IMR-90 (cell line): ENCODE measurements at regions not wholly inside any gene's neighbourhood (a gene's known extent, or its start where the extent isn't known, plus 50 kb on each side); places are given as distances from the start of the nearest gene placed in this dataset.

Experiments
- ATAC-seq: fragments of 200-7000 bp; cut with Tn5 transposase; 2 replicates; pipeline ENCODE4 v1.9.1; 2020; ENCODE audit warnings: low read depth, mild to moderate bottlenecking, moderate library complexity
- BruUV-seq: library from RNA; stranded (reverse); fragments of 400-500 nt; replicated peaks from 2 replicates; lab custom pipeline; 2021; lab: Mats Ljungman, UMichigan
- CTCF ChIA-PET: fragments of 300-600 bp; formaldehyde crosslinking; extraction: SDS; loops from one replicate; lab custom pipeline; 2021; ENCODE audit warnings: antibody characterized with exemption; lab: Yijun Ruan, JAX
- POLR2A ChIA-PET: fragments of 300-600 bp; sonication (Branson Sonifier 250); formaldehyde crosslinking; loops from one replicate; lab custom pipeline; 2022; ENCODE audit warnings: antibody characterized with exemption; ENCODE audit not compliant: unreplicated experiment; lab: Charles Lee
- DNase-seq: peaks from one replicate; pipeline ENCODE4 v3.0.0; 2013
- H2AFZ ChIP-seq: replicated peaks from 2 replicates; pipeline ENCODE3; 2013; ENCODE audit warnings: low read length, mild to moderate bottlenecking; ENCODE audit not compliant: poor library complexity
- H2AK5ac ChIP-seq: 2 replicates; pipeline ENCODE4 v1.6.1; 2013; ENCODE audit warnings: low read depth, low read length, inconsistent platforms
- H2AK9ac ChIP-seq: replicated peaks from 2 replicates; pipeline ENCODE3; 2013; ENCODE audit warnings: mild to moderate bottlenecking, low read depth, low read length, moderate library complexity; ENCODE audit not compliant: poor library complexity
- H2BK120ac ChIP-seq: 2 replicates; pipeline ENCODE4 v1.6.1; 2013; ENCODE audit warnings: low read depth, low read length, inconsistent platforms
- H2BK15ac ChIP-seq: 3 replicates; pipeline ENCODE4 v1.6.1; 2013; ENCODE audit warnings: low read depth, low read length, inconsistent platforms
- H2BK20ac ChIP-seq: 2 replicates; pipeline ENCODE4 v1.6.1; 2013; ENCODE audit warnings: low read depth, mild to moderate bottlenecking, inconsistent platforms, low read length, moderate library complexity
- H2BK5ac ChIP-seq: 2 replicates; pipeline ENCODE4 v1.6.1; 2013; ENCODE audit warnings: mild to moderate bottlenecking, low read depth, low read length, inconsistent platforms; ENCODE audit not compliant: poor library complexity, severe bottlenecking
- H3K14ac ChIP-seq: replicated peaks from 2 replicates; pipeline ENCODE4 v1.6.1; 2013; ENCODE audit warnings: low read depth, low read length, inconsistent platforms
- H3K18ac ChIP-seq: 2 replicates; pipeline ENCODE4 v1.6.1; 2013; ENCODE audit warnings: low read depth, low read length, control low read depth
- H3K23ac ChIP-seq: 2 replicates; pipeline ENCODE4 v1.6.1; 2013; ENCODE audit warnings: low read depth, low read length, inconsistent platforms
- H3K27ac ChIP-seq: 2 replicates; pipeline ENCODE4 v1.5.1; 2013; ENCODE audit warnings: mild to moderate bottlenecking, control low read depth, low read length; ENCODE audit not compliant: insufficient read depth
- H3K27me3 ChIP-seq: 2 replicates; pipeline ENCODE4 v1.6.1; 2013; ENCODE audit warnings: low read length; ENCODE audit not compliant: control insufficient read depth, insufficient read depth
- H3K36me3 ChIP-seq: 2 replicates; pipeline ENCODE4 v1.6.1; 2013; ENCODE audit warnings: low read length, mixed read lengths; ENCODE audit not compliant: control insufficient read depth, insufficient read depth
- H3K4ac ChIP-seq: 2 replicates; pipeline ENCODE4 v1.6.1; 2013; ENCODE audit warnings: low read depth, low read length, inconsistent platforms
- H3K4me1 ChIP-seq: 2 replicates; pipeline ENCODE4 v1.6.1; 2013; ENCODE audit warnings: low read length, mixed read lengths; ENCODE audit not compliant: control insufficient read depth, insufficient read depth
- H3K4me2 ChIP-seq: 2 replicates; pipeline ENCODE4 v1.6.1; 2013; ENCODE audit warnings: low read depth, mild to moderate bottlenecking, control low read depth, low read length, moderate library complexity
- H3K4me3 ChIP-seq: 2 replicates; pipeline ENCODE4 v1.5.1; 2013; ENCODE audit warnings: low read depth, mild to moderate bottlenecking, control low read depth, low read length, moderate library complexity; ENCODE audit not compliant: insufficient read depth
- H3K56ac ChIP-seq: 2 replicates; pipeline ENCODE4 v1.6.1; 2013; ENCODE audit warnings: low read length, inconsistent platforms; ENCODE audit not compliant: insufficient read depth; ENCODE audit errors: extremely low read depth
- H3K79me1 ChIP-seq, 2 experiments: 2 replicates each; pipeline ENCODE4 v1.6.1; 2013; ENCODE audit warnings: low read length in 2 of 2, inconsistent platforms in 1 of 2, low read depth in 1 of 2
- H3K9ac ChIP-seq: 2 replicates; pipeline ENCODE4 v1.6.1; 2013; ENCODE audit warnings: low read depth, low read length, control low read depth
- H3K9me1 ChIP-seq: 2 replicates; pipeline ENCODE4 v1.6.1; 2013; ENCODE audit warnings: low read length, inconsistent platforms; ENCODE audit not compliant: insufficient read depth
- H3K9me3 ChIP-seq: 2 replicates; pipeline ENCODE4 v1.6.1; 2013; ENCODE audit warnings: low read length; ENCODE audit not compliant: control insufficient read depth, insufficient read depth
- H4K20me1 ChIP-seq: 2 replicates; pipeline ENCODE4 v1.6.1; 2013; ENCODE audit warnings: low read length, inconsistent platforms; ENCODE audit not compliant: insufficient read depth
- H4K5ac ChIP-seq: 2 replicates; pipeline ENCODE4 v1.6.1; 2013; ENCODE audit warnings: mild to moderate bottlenecking, low read depth, low read length, control low read depth
- H4K8ac ChIP-seq, 2 experiments: 2 replicates each; pipeline ENCODE4 v1.6.1; 2013; ENCODE audit warnings: low read depth in 2 of 2, low read length in 2 of 2, control low read depth in 1 of 2, inconsistent platforms in 1 of 2
- H4K91ac ChIP-seq: 2 replicates; pipeline ENCODE4 v1.6.1; 2013; ENCODE audit warnings: low read depth, low read length, inconsistent platforms; ENCODE audit not compliant: insufficient read depth
- BHLHE40 ChIP-seq: fragments of 150-350 bp; IDR thresholded peaks from 2 replicates; pipeline ENCODE4 v1.6.1; 2016; ENCODE audit warnings: mild to moderate bottlenecking, low read depth, low read length
- CEBPB ChIP-seq: IDR thresholded peaks from 2 replicates; pipeline ENCODE4 v1.6.1; 2012; ENCODE audit warnings: low read depth, low read length, improper control_type of control experiment
- CHD1 ChIP-seq: IDR thresholded peaks from 2 replicates; pipeline ENCODE4 v1.6.1; 2012; ENCODE audit warnings: low read depth, low read length, improper control_type of control experiment
- CTCF ChIP-seq: conservative IDR thresholded peaks from 2 replicates; pipeline ENCODE4 v1.5.1; 2012; ENCODE audit warnings: mild to moderate bottlenecking, low read depth, low read length, improper control_type of control experiment
- MAFK ChIP-seq: IDR thresholded peaks from 2 replicates; pipeline ENCODE4 v1.6.1; 2012; ENCODE audit warnings: low read depth, low read length, improper control_type of control experiment
- MXI1 ChIP-seq: IDR thresholded peaks from 2 replicates; pipeline ENCODE4 v1.6.1; 2012; ENCODE audit warnings: low read depth, mild to moderate bottlenecking, low read length, moderate library complexity, borderline replicate concordance
- NFE2L2 ChIP-seq: fragments of 150-350 bp; IDR thresholded peaks from 2 replicates; pipeline ENCODE4 v1.6.1; 2016; ENCODE audit warnings: low read depth, mild to moderate bottlenecking, low read length
- POLR2A ChIP-seq: IDR thresholded peaks from 2 replicates; pipeline ENCODE4 v1.6.1; 2012; ENCODE audit warnings: mild to moderate bottlenecking, low read depth, low read length
- RAD21 ChIP-seq: IDR thresholded peaks from 2 replicates; pipeline ENCODE4 v1.6.1; 2012; ENCODE audit warnings: low read length, improper control_type of control experiment
- RCOR1 ChIP-seq: IDR thresholded peaks from 2 replicates; pipeline ENCODE4 v1.6.1; 2012; ENCODE audit warnings: mild to moderate bottlenecking, low read length, improper control_type of control experiment; ENCODE audit not compliant: insufficient replicate concordance
- RFX5 ChIP-seq: IDR thresholded peaks from 2 replicates; pipeline ENCODE4 v1.8.0; 2012; ENCODE audit warnings: low read depth, mild to moderate bottlenecking, low read length, moderate library complexity
- SMC3 ChIP-seq: fragments of 150-350 bp; IDR thresholded peaks from 2 replicates; pipeline ENCODE4 v1.6.1; 2016; ENCODE audit warnings: low read depth, mild to moderate bottlenecking, antibody characterized with exemption, low read length, moderate library complexity
- WGBS, 2 experiments: methylation state at CpG; one replicate each; pipeline versions ENCODE4 v1.1.5 to v1.1.7; 2013; ENCODE audit warnings: missing lambda C conversion rate in 2 of 2; ENCODE audit not compliant: insufficient read length in 1 of 2; ENCODE audit errors: extremely low coverage in 2 of 2; 5-methylcytosine and 5-hydroxymethylcytosine counted together
- dilution Hi-C: fragments of 300-500 bp; cut with HindIII; formaldehyde crosslinking; loops from one replicate; pipeline ENCODE4 v1.14.3; 2018; ENCODE audit warnings: low sequenced_read_pairs; ENCODE audit not compliant: unreplicated experiment
- in situ Hi-C: fragments of 300-500 bp; cut with MboI; formaldehyde crosslinking; loops from 3 replicates; pipeline ENCODE4 v1.14.3; 2019; ENCODE audit warnings: low sequenced_read_pairs, inconsistent platforms, mixed read lengths
- intact Hi-C: fragments of 100-400 bp; cut with micrococcal nuclease; formaldehyde crosslinking; loops from 2 replicates; pipeline ENCODE4 v1.10.0; 2022
- TF ChIP-seq, protein P1 (sequence below): fragments of 150-350 bp; IDR thresholded peaks from 2 replicates; pipeline ENCODE4 v1.6.1; 2017; ENCODE audit warnings: mild to moderate bottlenecking, antibody characterized with exemption, low read length, low read depth

- Histone ChIP-seq H3K9ac (no peak overlapping the region), H2AFZ (no peak overlapping the region), H4K5ac (no peak overlapping the region), H4K20me1 (no peaks in the 10 kb centered on the region), H2BK15ac (no peak overlapping the region), H3K27ac (no peak overlapping the region), H2BK20ac (no peak overlapping the region), H3K14ac (no peak overlapping the region), H3K9me1 (no peaks in the 10 kb centered on the region), H3K23ac (no peak overlapping the region), H3K18ac (no peak overlapping the region), H3K27me3 (no peaks in the 10 kb centered on the region), H3K4ac (no peak overlapping the region), H2BK120ac (no peak overlapping the region), H2AK5ac (no peak overlapping the region), H3K36me3 (no peaks in the 10 kb centered on the region), H4K91ac (no peak overlapping the region), H3K56ac (no peak overlapping the region), H3K4me3 (no peak overlapping the region), H3K4me1 (no peaks in the 10 kb centered on the region), H3K79me1 (no peaks in the 10 kb centered on the region), H2AK9ac (no peak overlapping the region), H3K9me3 (peaks cover 7% of the 10 kb centered on the region), H4K8ac (no peak overlapping the region), H3K4me2 (no peak overlapping the region), H2BK5ac (no peak overlapping the region)
- intact Hi-C loops (no loop called here), dilution Hi-C loops (no loop called here), in situ Hi-C loops (no loop called here)
- ATAC-seq, result no peak
- WGBS, 2 experiments, result 75% methylated on average over 8 of the region's 21 CpGs; no CpG with 5 or more reads in 1 of the 2 experiments
- no peak for DNase-seq
- ChIA-PET CTCF (no interaction called here), POLR2A (no interaction called here)
- no peak for TF ChIP-seq CHD1
- TF ChIP-seq SMC3, result no peak
- TF ChIP-seq, protein P1, sequence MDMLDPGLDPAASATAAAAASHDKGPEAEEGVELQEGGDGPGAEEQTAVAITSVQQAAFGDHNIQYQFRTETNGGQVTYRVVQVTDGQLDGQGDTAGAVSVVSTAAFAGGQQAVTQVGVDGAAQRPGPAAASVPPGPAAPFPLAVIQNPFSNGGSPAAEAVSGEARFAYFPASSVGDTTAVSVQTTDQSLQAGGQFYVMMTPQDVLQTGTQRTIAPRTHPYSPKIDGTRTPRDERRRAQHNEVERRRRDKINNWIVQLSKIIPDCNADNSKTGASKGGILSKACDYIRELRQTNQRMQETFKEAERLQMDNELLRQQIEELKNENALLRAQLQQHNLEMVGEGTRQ, result no peak
- TF ChIP-seq CTCF, result no peak
- TF ChIP-seq RAD21, result no peak
- TF ChIP-seq RCOR1, result no peak
- TF ChIP-seq CEBPB, result no peak
- TF ChIP-seq BHLHE40, result no peak
- no peak for TF ChIP-seq MXI1
- no peak for TF ChIP-seq POLR2A
- TF ChIP-seq MAFK, result no peak
- TF ChIP-seq RFX5, result no peak
- TF ChIP-seq NFE2L2, result no peak
- no TSS peak for BruUV-seq
Observed at GRCh38 chr5:20615888-20616563, 628.0 kb upstream of the CDH18 start.
